GM23338 (cell line): ENCODE measurements at regions not wholly inside any gene's neighbourhood (a gene's known extent, or its start where the extent isn't known, plus 50 kb on each side); places are given as distances from the start of the nearest gene placed in this dataset.

Experiments used
- CREB1 ChIP-seq: fragments of 250-450 bp; sonication (Bioruptor Pico); IDR thresholded peaks from 2 replicates; pipeline ENCODE4 v1.5.0; 2020; ENCODE audit warnings: low read depth, mild to moderate bottlenecking, moderate library complexity
- CTCF ChIP-seq, 2 experiments: fragments of 200-600 bp in 1 of 2; sonication (generic) in 1 of 2; conservative IDR thresholded peaks; 2 replicates each; pipeline versions ENCODE4 v1.5.1 to v1.6.1; 2016 to 2017; ENCODE audit warnings: antibody characterized with exemption in 2 of 2, low read depth in 2 of 2, mild to moderate bottlenecking in 2 of 2, moderate library complexity in 1 of 2
- EZH2phosphoT487 ChIP-seq: fragments of 200-600 bp; sonication (generic); IDR thresholded peaks from one replicate; pipeline ENCODE4 v1.8.1; 2018; ENCODE audit warnings: antibody characterized with exemption; ENCODE audit not compliant: unreplicated experiment
- POLR2AphosphoS5 ChIP-seq: IDR thresholded peaks from 2 replicates; pipeline ENCODE4 v1.6.1; 2016; ENCODE audit warnings: antibody characterized with exemption, low read depth
- REST ChIP-seq: IDR thresholded peaks from one replicate; pipeline ENCODE4 v1.6.1; 2018; ENCODE audit warnings: antibody characterized with exemption; ENCODE audit not compliant: unreplicated experiment
- ZNF462 ChIP-seq: fragments of 250-450 bp; sonication (Bioruptor Pico); IDR thresholded peaks from 2 replicates; pipeline ENCODE4 v1.5.0; 2020; ENCODE audit warnings: mild to moderate bottlenecking, moderate library complexity

- TF ChIP-seq REST (no peak), CTCF (conservative IDR thresholded peaks at IDR 0.05; ENCODE audit: low read depth in 2 of 2) (no peak), POLR2AphosphoS5 (no peak), ZNF462 (CRISPR knock-in tag) (no peak), EZH2phosphoT487 (no peak), CREB1 (no peak)
Measured at GRCh38 chr1:234845836-234846235, 235.9 kb upstream of the IRF2BP2 start.
